ENCODE measurements at regions not wholly inside any gene's neighbourhood (a gene's known extent, or its start where the extent isn't known, plus 50 kb on each side); places are given as distances from the start of the nearest gene placed in this dataset.
"Not testable (repeated sequence)": the region's sequence is repeated elsewhere in the genome, so short reads cannot be mapped to it uniquely, and the experiment has no call there.

- not testable (repeated sequence) for TF ChIP-seq EZH2 (IDR thresholded peaks at IDR 0.05; ENCODE audit: low read length, missing control alignments); CTCF (conservative IDR thresholded peaks at IDR 0.05 in 1 of 2, IDR thresholded peaks at IDR 0.05 in 1 of 2; ENCODE audit: low read depth in 1 of 2, low read length in 2 of 2)
Observed at GRCh38 chrX:44774066-44774465, 69.8 kb upstream of the DUSP21 start.

Data from fibroblast of lung (primary cell).